ENCODE measurements at regions not wholly inside any gene's neighbourhood (a gene's known extent, or its start where the extent isn't known, plus 50 kb on each side); places are given as distances from the start of the nearest gene placed in this dataset.
"Not testable (repeated sequence)": the region's sequence is repeated elsewhere in the genome, so short reads cannot be mapped to it uniquely, and the experiment has no call there.

GRCh38 chr11:31949733-31950200 is 138.6 kb upstream of the PAX6 start:
- H3K4me1 Mint-ChIP-seq (ENCODE audit: low read depth); CTCF ChIA-PET; DNase-seq; H3K4me3 Mint-ChIP-seq; H3K27ac Mint-ChIP-seq; H3K9me3 Mint-ChIP-seq; H3K36me3 Mint-ChIP-seq (ENCODE audit: low read depth); intact Hi-C loops (cut with micrococcal nuclease): not testable (repeated sequence)
- H3K27me3 Mint-ChIP-seq (ENCODE audit: low read depth), result peaks cover 13% of the 10 kb centered on the region

GRCh38 chr11:31947051-31947450 is 135.9 kb upstream of the PAX6 start:
- CTCF ChIA-PET, result interaction anchor here (0.5 kb wide), 1 partner anchor 25 kb away, joined by 3 read pairs; no protein-coding TSS in a partner anchor
- H3K4me1 Mint-ChIP-seq (ENCODE audit: low read depth), result no peaks in the 10 kb centered on the region
- DNase-seq, result no peak
- intact Hi-C loops (cut with micrococcal nuclease), result no loop called here
- H3K36me3 Mint-ChIP-seq (ENCODE audit: low read depth), result no peaks in the 10 kb centered on the region
- H3K27ac Mint-ChIP-seq, result no peak overlapping the region
- no peaks in the 10 kb centered on the region for H3K9me3 Mint-ChIP-seq
- peaks cover 13% of the 10 kb centered on the region for H3K27me3 Mint-ChIP-seq (ENCODE audit: low read depth)
- no peak overlapping the region for H3K4me3 Mint-ChIP-seq

- Mint-ChIP-seq H3K4me3 (no peak overlapping the region), H3K27me3 (ENCODE audit: low read depth) (peaks cover 5% of the 10 kb centered on the region), H3K9me3 (no peaks in the 10 kb centered on the region), H3K4me1 (ENCODE audit: low read depth) (no peaks in the 10 kb centered on the region), H3K36me3 (ENCODE audit: low read depth) (no peaks in the 10 kb centered on the region), H3K27ac (no peak overlapping the region)
- intact Hi-C loops (cut with micrococcal nuclease), result no loop called here
- CTCF ChIA-PET, result interaction anchor here (1.2 kb wide), 1 partner anchor 15 kb away, joined by 3 read pairs; no protein-coding TSS in a partner anchor
- DNase-seq, result peak; percentile 10
These were observed 132.1 kb upstream of the PAX6 start for GRCh38 chr11:31943056-31943780.

GRCh38 chr11:31940371-31941037 is 129.4 kb upstream of the PAX6 start:
- Mint-ChIP-seq H3K4me1 (ENCODE audit: low read depth) (no peaks in the 10 kb centered on the region), H3K27ac (no peak overlapping the region), H3K36me3 (ENCODE audit: low read depth) (no peaks in the 10 kb centered on the region), H3K27me3 (ENCODE audit: low read depth) (peaks cover 4% of the 10 kb centered on the region), H3K4me3 (no peak overlapping the region), H3K9me3 (no peaks in the 10 kb centered on the region)
- CTCF ChIA-PET, result no interaction called here
- no peak for DNase-seq
- intact Hi-C loops (cut with micrococcal nuclease), result no loop called here

DNA sequence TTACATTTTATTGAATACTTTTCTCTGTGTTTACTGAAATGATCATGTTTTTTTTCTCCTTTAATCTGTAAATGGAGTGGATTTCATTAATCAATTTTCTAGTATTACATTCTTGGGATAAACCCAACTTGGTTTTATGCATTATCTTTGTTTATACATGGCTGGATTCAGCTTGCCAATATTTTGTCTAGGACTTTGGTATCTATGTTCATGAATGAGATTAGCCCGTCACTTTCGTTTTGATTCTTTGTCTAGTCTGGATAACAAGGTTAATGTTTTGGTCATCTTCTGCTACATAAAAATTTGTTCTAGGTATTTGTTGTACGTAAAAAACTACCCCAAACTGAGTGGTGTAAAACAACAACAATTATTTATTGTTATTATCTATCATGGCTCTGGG is 127.9 kb upstream of the PAX6 start:
- no peaks in the 10 kb centered on the region for H3K9me3 Mint-ChIP-seq
- no peaks in the 10 kb centered on the region for H3K36me3 Mint-ChIP-seq (ENCODE audit: low read depth)
- DNase-seq, result no peak
- intact Hi-C loops (cut with micrococcal nuclease), result no loop called here
- peaks cover 7% of the 10 kb centered on the region for H3K27me3 Mint-ChIP-seq (ENCODE audit: low read depth)
- CTCF ChIA-PET, result interaction anchor here (0.7 kb wide), 1 partner anchor 90 kb away, joined by 3 read pairs; no protein-coding TSS in a partner anchor
- no peak overlapping the region for H3K4me3 Mint-ChIP-seq
- no peaks in the 10 kb centered on the region for H3K4me1 Mint-ChIP-seq (ENCODE audit: low read depth)
- H3K27ac Mint-ChIP-seq, result no peak overlapping the region

DNA sequence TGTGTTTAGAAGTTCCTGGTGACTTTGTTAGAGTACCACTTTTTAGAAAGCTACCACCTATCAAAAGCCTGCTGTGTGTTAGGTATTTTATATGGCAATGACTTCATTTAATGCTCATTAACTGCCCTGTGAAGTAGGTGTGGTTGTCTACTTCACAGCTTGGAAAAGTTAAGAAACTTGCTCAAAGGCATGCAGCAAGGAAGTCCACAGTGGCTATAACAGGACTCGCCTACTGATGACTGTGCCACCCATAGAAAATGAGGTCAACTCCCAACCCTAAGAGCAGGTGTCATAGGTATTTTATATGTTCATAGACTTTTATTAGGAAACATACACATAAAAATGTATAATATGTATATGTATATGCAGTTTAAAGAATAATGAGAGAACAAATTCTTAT is 125.2 kb upstream of the PAX6 start:
- Mint-ChIP-seq H3K9me3 (no peaks in the 10 kb centered on the region), H3K36me3 (ENCODE audit: low read depth) (no peaks in the 10 kb centered on the region), H3K4me3 (no peak overlapping the region), H3K27me3 (ENCODE audit: low read depth) (peaks cover 18% of the 10 kb centered on the region), H3K4me1 (ENCODE audit: low read depth) (no peaks in the 10 kb centered on the region), H3K27ac (no peak overlapping the region)
- CTCF ChIA-PET, result no interaction called here
- intact Hi-C loops (cut with micrococcal nuclease), result no loop called here
- no peak for DNase-seq

DNA sequence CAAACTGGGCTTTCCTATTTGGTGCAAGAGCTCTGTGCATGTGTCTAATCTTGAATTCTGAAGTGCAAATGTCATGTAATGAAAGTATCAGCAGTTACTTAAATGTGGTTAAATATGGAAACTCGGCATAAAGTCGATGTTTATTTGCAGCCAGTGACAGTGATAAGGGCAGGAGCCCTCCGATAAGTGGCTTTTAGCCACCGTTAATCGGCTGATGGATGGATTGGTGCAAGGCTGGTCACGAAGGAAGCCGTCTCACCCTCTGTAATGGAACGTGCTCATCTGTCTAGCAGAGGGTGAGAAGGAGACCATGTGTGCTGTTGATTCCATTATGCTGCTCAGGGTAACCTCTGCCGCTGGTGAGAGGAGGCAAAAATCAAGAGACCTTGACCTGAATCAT is 121.8 kb upstream of the PAX6 start:
- Mint-ChIP-seq H3K4me3 (no peak overlapping the region), H3K27ac (no peak overlapping the region), H3K27me3 (ENCODE audit: low read depth) (peaks cover 19% of the 10 kb centered on the region), H3K36me3 (ENCODE audit: low read depth) (no peaks in the 10 kb centered on the region), H3K9me3 (no peaks in the 10 kb centered on the region), H3K4me1 (ENCODE audit: low read depth) (no peaks in the 10 kb centered on the region)
- CTCF ChIA-PET, result no interaction called here
- no peak for DNase-seq
- intact Hi-C loops (cut with micrococcal nuclease), result no loop called here

DNA sequence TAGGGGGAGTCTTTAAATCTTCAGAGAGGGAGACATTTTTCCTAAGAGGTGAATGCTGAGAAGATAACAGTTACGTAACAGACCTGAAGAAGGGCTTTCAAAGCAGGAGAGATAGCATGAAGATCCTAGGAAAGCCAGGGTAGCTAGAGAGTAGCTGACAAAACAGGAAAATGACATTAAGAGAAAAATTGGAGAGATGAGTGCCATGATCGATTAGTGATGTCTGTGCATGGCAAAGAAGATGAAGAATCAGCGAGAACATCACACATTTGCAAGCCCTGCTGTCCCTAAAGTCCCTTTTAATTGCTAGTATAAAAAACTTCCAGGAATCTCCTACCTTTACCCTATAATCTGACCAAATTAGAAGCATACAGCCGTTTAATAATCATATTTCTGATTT is 116.9 kb upstream of the PAX6 start:
- Mint-ChIP-seq H3K4me1 (ENCODE audit: low read depth) (no peaks in the 10 kb centered on the region), H3K4me3 (no peak overlapping the region), H3K36me3 (ENCODE audit: low read depth) (no peaks in the 10 kb centered on the region), H3K27me3 (ENCODE audit: low read depth) (peaks cover 16% of the 10 kb centered on the region), H3K9me3 (no peaks in the 10 kb centered on the region), H3K27ac (no peak overlapping the region)
- intact Hi-C loops (cut with micrococcal nuclease), result no loop called here
- CTCF ChIA-PET, result no interaction called here
- DNase-seq, result no peak

GRCh38 chr11:31926816-31927528 is 115.8 kb upstream of the PAX6 start:
- Mint-ChIP-seq H3K4me1 (ENCODE audit: low read depth) (no peaks in the 10 kb centered on the region), H3K36me3 (ENCODE audit: low read depth) (no peaks in the 10 kb centered on the region), H3K27me3 (ENCODE audit: low read depth) (peaks cover 12% of the 10 kb centered on the region), H3K27ac (no peak overlapping the region), H3K9me3 (no peaks in the 10 kb centered on the region), H3K4me3 (no peak overlapping the region)
- intact Hi-C loops (cut with micrococcal nuclease), result no loop called here
- CTCF ChIA-PET, result no interaction called here
- no peak for DNase-seq

- Mint-ChIP-seq H3K4me3 (no peak overlapping the region), H3K27ac (no peak overlapping the region), H3K27me3 (ENCODE audit: low read depth) (peaks cover 13% of the 10 kb centered on the region), H3K36me3 (ENCODE audit: low read depth) (no peaks in the 10 kb centered on the region), H3K4me1 (ENCODE audit: low read depth) (no peaks in the 10 kb centered on the region), H3K9me3 (no peaks in the 10 kb centered on the region)
- CTCF ChIA-PET, result interaction anchor here (0.6 kb wide), 1 partner anchor 454 kb away, joined by 3 read pairs; no protein-coding TSS in a partner anchor
- intact Hi-C loops (cut with micrococcal nuclease), result no loop called here
- DNase-seq, result no peak
These were observed 115.0 kb upstream of the PAX6 start for GRCh38 chr11:31926106-31926505.

GRCh38 chr11:31922450-31922849 is 111.3 kb upstream of the PAX6 start:
- no peaks in the 10 kb centered on the region for H3K36me3 Mint-ChIP-seq (ENCODE audit: low read depth)
- CTCF ChIA-PET, result no interaction called here
- no peaks in the 10 kb centered on the region for H3K9me3 Mint-ChIP-seq
- H3K27me3 Mint-ChIP-seq (ENCODE audit: low read depth), result peaks cover 10% of the 10 kb centered on the region
- H3K27ac Mint-ChIP-seq, result no peak overlapping the region
- H3K4me3 Mint-ChIP-seq, result no peak overlapping the region
- intact Hi-C loops (cut with micrococcal nuclease), result no loop called here
- DNase-seq, result no peak
- no peaks in the 10 kb centered on the region for H3K4me1 Mint-ChIP-seq (ENCODE audit: low read depth)

DNA sequence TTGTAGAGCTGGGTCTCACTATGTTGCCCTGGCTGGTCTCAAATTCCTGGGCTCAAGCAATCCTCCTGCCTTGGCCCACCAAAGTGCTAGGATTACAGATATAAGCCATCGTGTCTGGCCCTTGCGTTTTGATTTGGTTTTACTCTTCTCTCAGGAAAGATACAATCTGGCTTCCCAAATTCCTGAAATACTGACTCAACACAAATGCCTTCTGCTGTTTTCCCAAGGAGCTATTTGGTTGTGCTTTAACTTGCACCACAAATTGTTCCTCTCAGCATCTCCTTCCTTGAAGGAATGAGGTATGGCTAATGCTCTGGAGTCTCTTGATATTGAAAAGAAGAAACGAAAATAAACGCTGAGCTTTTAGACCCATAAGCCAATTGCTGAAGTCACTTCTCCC is 110.0 kb upstream of the PAX6 start:
- Mint-ChIP-seq H3K9me3 (no peaks in the 10 kb centered on the region), H3K4me3 (no peak overlapping the region), H3K27ac (no peak overlapping the region), H3K4me1 (ENCODE audit: low read depth) (no peaks in the 10 kb centered on the region), H3K27me3 (ENCODE audit: low read depth) (peaks cover 10% of the 10 kb centered on the region), H3K36me3 (ENCODE audit: low read depth) (no peaks in the 10 kb centered on the region)
- DNase-seq, result no peak
- CTCF ChIA-PET, result interaction anchor here (1.0 kb wide), 1 partner anchor 37 kb away, joined by 4 read pairs; no protein-coding TSS in a partner anchor
- intact Hi-C loops (cut with micrococcal nuclease), result no loop called here

All from activated naive CD4-positive, alpha-beta T cell treated with anti-CD3 and anti-CD28 coated beads for 36 hours (primary cell).